ENCODE measurements at regions not wholly inside any gene's neighbourhood (a gene's known extent, or its start where the extent isn't known, plus 50 kb on each side); places are given as distances from the start of the nearest gene placed in this dataset.

- H3K23ac ChIP-seq (ENCODE audit: insufficient read length), result no peak overlapping the region
- CTCF ChIA-PET (ENCODE audit: partially characterized antibody), result no interaction called here
- H3K27me3 ChIP-seq (replicated peaks in 1 of 4; ENCODE audit: control insufficient read depth in 3 of 4, extremely low read depth in 1 of 4, insufficient read depth in 3 of 4, low read length in 3 of 4), result no peaks in the 10 kb centered on the region
- POLR2A ChIA-PET (ENCODE audit: partially characterized antibody), result no interaction called here
- H2BK15ac ChIP-seq (ENCODE audit: low read length), result no peak overlapping the region
- WGBS, 2 experiments (ENCODE audit: extremely low coverage in 1 of 2, insufficient coverage in 1 of 2, insufficient read length in 1 of 2, insufficient replicate concordance in 2 of 2, low coverage in 1 of 2, low lambda C conversion rate in 2 of 2, missing lambda C conversion rate in 1 of 2), result 96% methylated on average over 3 of the region's 3 CpGs; no CpG with 5 or more reads in 1 of the 2 experiments
- H3K9ac ChIP-seq (replicated peaks in 1 of 4; ENCODE audit: extremely low read depth in 1 of 4, low read depth in 3 of 4, low read length in 3 of 4), result no peak overlapping the region
- no peaks in the 10 kb centered on the region for H4K20me1 ChIP-seq (replicated peaks in 1 of 2; ENCODE audit: control insufficient read depth in 1 of 2, insufficient read depth in 2 of 2, low read length in 2 of 2)
- H3K79me1 ChIP-seq (ENCODE audit: low read depth, low read length), result no peaks in the 10 kb centered on the region
- no peak overlapping the region for H2AK5ac ChIP-seq (ENCODE audit: low read depth, low read length)
- TF ChIP-seq GABPA (IDR thresholded peaks at IDR 0.05; ENCODE audit: borderline replicate concordance, insufficient read depth, low read length) (no peak), SRF (IDR thresholded peaks at IDR 0.05; ENCODE audit: low read depth, low read length) (no peak), ATF3 (IDR thresholded peaks at IDR 0.05; ENCODE audit: insufficient read depth, low read depth, low read length) (no peak), KDM1A (IDR thresholded peaks at IDR 0.05; ENCODE audit: borderline replicate concordance, low read length) (no peak), SIN3A (conservative IDR thresholded peaks at IDR 0.05 in 1 of 2, IDR thresholded peaks at IDR 0.05 in 1 of 2; ENCODE audit: low read depth in 1 of 2, low read length in 2 of 2) (no peak), POLR2A (IDR thresholded peaks at IDR 0.05; ENCODE audit: control extremely low read depth in 1 of 2, low read depth in 2 of 2, low read length in 2 of 2) (no peak), BRCA1 (IDR thresholded peaks at IDR 0.05; ENCODE audit: low read depth, low read length) (no peak), KDM5A (IDR thresholded peaks at IDR 0.05; ENCODE audit: low read length) (no peak), TCF12 (IDR thresholded peaks at IDR 0.05; ENCODE audit: low read depth, low read length) (no peak), MAX (IDR thresholded peaks at IDR 0.05) (no peak), FOSL1 (IDR thresholded peaks at IDR 0.05; ENCODE audit: insufficient read depth, low read depth, low read length) (no peak), MAFK (IDR thresholded peaks at IDR 0.05; ENCODE audit: low read depth, low read length) (no peak)
- no peak overlapping the region for H3K4me2 ChIP-seq (ENCODE audit: insufficient read depth in 1 of 2, low read depth in 2 of 2, low read length in 2 of 2)
- no peaks in the 10 kb centered on the region for H3K9me3 ChIP-seq (ENCODE audit: insufficient read depth in 2 of 2, low read depth in 1 of 2, low read length in 1 of 2)
- H2BK20ac ChIP-seq (ENCODE audit: low read length), result no peak overlapping the region
- H3K23me2 ChIP-seq (ENCODE audit: low read depth, low read length), result no peaks in the 10 kb centered on the region
- no peak overlapping the region for H2BK12ac ChIP-seq (ENCODE audit: low read depth, low read length)
- no peak overlapping the region for H4K5ac ChIP-seq (ENCODE audit: insufficient read length, low read depth, low read length)
- H3K79me2 ChIP-seq (ENCODE audit: control insufficient read depth in 1 of 2, insufficient read depth in 2 of 2, low read length in 2 of 2), result no peaks in the 10 kb centered on the region
- FAIRE-seq, result no peak
- no peak overlapping the region for H3K14ac ChIP-seq (ENCODE audit: insufficient read length)
- H3K36me3 ChIP-seq (ENCODE audit: control insufficient read depth in 2 of 4, insufficient read depth in 4 of 4, low read length in 3 of 4), result no peaks in the 10 kb centered on the region
- no peak overlapping the region for H4K91ac ChIP-seq (replicated peaks; ENCODE audit: insufficient read length, low read length)
- no peak for DNase-seq (ENCODE audit: low read depth in 1 of 2, low spot score in 2 of 2)
- no peak overlapping the region for H4K8ac ChIP-seq (ENCODE audit: extremely low read depth, insufficient read depth, low read length)
- no peak overlapping the region for H3K4ac ChIP-seq (replicated peaks; ENCODE audit: insufficient read length, low read depth, low read length)
- H2BK5ac ChIP-seq (ENCODE audit: low read depth, low read length), result no peak overlapping the region
- H3K56ac ChIP-seq (replicated peaks; ENCODE audit: insufficient read length, low read depth, low read length), result no peak overlapping the region
- H3K4me1 ChIP-seq (replicated peaks in 1 of 4; ENCODE audit: control insufficient read depth in 3 of 4, insufficient read depth in 4 of 4, low read length in 3 of 4), result no peaks in the 10 kb centered on the region
- H2AFZ ChIP-seq (ENCODE audit: low read length), result no peak overlapping the region
- H3K4me3 ChIP-seq (ENCODE audit: extremely low read depth in 1 of 4, insufficient read depth in 2 of 4, low read depth in 3 of 4, low read length in 4 of 4), result no peak overlapping the region
- no peak overlapping the region for H2BK120ac ChIP-seq (replicated peaks; ENCODE audit: low read depth, low read length)
- H3K27ac ChIP-seq (ENCODE audit: low read depth, low read length), result no peak overlapping the region
- no peak overlapping the region for H3K18ac ChIP-seq (ENCODE audit: extremely low read depth, low read length)
These were observed 369.8 kb downstream of the FRK start for GRCh38 chr6:115690854-115691253.
